HEK293T (cell line): ENCODE measurements at regions not wholly inside any gene's neighbourhood (a gene's known extent, or its start where the extent isn't known, plus 50 kb on each side); places are given as distances from the start of the nearest gene placed in this dataset.

Experiments used
- CTBP1 ChIP-seq: fragments of 450-650 bp; IDR thresholded peaks from 2 replicates; pipeline ENCODE4 v1.6.1; 2016; ENCODE audit warnings: borderline replicate concordance
- ELF4 ChIP-seq: fragments of 450-650 bp; IDR thresholded peaks from 2 replicates; pipeline ENCODE4 v1.6.1; 2017; ENCODE audit warnings: antibody characterized with exemption
- FOXK2 ChIP-seq: fragments of 450-650 bp; IDR thresholded peaks from 2 replicates; pipeline ENCODE4 v1.6.1; 2016; ENCODE audit warnings: mild to moderate bottlenecking
- L3MBTL2 ChIP-seq: fragments of 450-650 bp; conservative IDR thresholded peaks from 2 replicates; pipeline ENCODE4 v1.6.1; 2016; ENCODE audit warnings: mild to moderate bottlenecking
- NFRKB ChIP-seq: fragments of 450-650 bp; IDR thresholded peaks from 2 replicates; pipeline ENCODE4 v1.6.1; 2016; ENCODE audit warnings: mild to moderate bottlenecking, moderate library complexity
- SP1 ChIP-seq: fragments of 450-650 bp; IDR thresholded peaks from 2 replicates; pipeline ENCODE4 v1.6.1; 2017
- ZNF384 ChIP-seq: fragments of 450-650 bp; IDR thresholded peaks from 2 replicates; pipeline ENCODE4 v1.6.1; 2016
- TF ChIP-seq, protein P1 (sequence below): fragments of 450-650 bp; IDR thresholded peaks from 2 replicates; pipeline ENCODE4 v1.6.1; 2016

DNA sequence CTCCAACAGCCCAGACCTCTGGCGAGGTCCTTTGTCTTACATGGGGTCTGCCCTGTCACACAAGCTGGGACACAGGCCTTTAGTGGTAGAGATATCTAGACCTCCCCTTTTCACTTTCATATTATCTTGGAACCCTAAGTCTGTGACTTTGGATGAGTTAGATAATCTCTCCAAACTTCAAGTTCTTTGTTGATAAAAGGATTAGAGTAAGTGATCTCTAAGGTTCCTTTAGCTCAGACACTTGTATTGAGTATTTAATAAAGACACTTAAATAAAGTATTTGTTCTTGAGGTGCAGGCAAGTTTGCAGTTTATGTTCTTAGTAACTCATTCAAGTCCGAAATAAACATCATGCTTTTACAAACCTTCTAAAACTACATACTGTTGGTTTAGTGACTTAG, 459.6 kb downstream of the SHQ1 start:
- no peak for TF ChIP-seq ZNF384
- TF ChIP-seq, protein P1, sequence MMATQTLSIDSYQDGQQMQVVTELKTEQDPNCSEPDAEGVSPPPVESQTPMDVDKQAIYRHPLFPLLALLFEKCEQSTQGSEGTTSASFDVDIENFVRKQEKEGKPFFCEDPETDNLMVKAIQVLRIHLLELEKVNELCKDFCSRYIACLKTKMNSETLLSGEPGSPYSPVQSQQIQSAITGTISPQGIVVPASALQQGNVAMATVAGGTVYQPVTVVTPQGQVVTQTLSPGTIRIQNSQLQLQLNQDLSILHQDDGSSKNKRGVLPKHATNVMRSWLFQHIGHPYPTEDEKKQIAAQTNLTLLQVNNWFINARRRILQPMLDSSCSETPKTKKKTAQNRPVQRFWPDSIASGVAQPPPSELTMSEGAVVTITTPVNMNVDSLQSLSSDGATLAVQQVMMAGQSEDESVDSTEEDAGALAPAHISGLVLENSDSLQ = no peak
- no peak for TF ChIP-seq FOXK2
- TF ChIP-seq ELF4 = no peak
- TF ChIP-seq L3MBTL2 = no peak
- no peak for TF ChIP-seq CTBP1
- TF ChIP-seq SP1 = no peak
- no peak for TF ChIP-seq NFRKB
